HCT116 (cell line): ENCODE measurements at regions not wholly inside any gene's neighbourhood (a gene's known extent, or its start where the extent isn't known, plus 50 kb on each side); places are given as distances from the start of the nearest gene placed in this dataset.

Experiments used
- ATAC-seq: fragments of 200-7000 bp; cut with Tn5 transposase; 2 replicates; pipeline ENCODE4 v1.9.1; 2020; ENCODE audit warnings: mild to moderate bottlenecking, moderate library complexity
- BruUV-seq: library from RNA; stranded (reverse); fragments of 400-500 nt; replicated peaks from 2 replicates; lab custom pipeline; 2021; lab: Mats Ljungman, UMichigan
- CTCF ChIA-PET: fragments of 300-600 bp; sonication (Branson Sonifier 250); formaldehyde crosslinking; loops from one replicate; lab custom pipeline; 2021; ENCODE audit warnings: antibody characterized with exemption; lab: Charles Lee
- POLR2A ChIA-PET: fragments of 300-600, 350-600 bp; sonication (Branson Sonifier 250); formaldehyde crosslinking; loops from one replicate; lab custom pipeline; 2021; ENCODE audit warnings: antibody characterized with exemption; lab: Charles Lee
- RAD21 ChIA-PET, 2 experiments: fragments of 300-600 bp; sonication (Branson Sonifier 250); formaldehyde crosslinking; loops; one replicate each; lab custom pipeline; 2023; ENCODE audit warnings: low total read pairs in 2 of 2; ENCODE audit not compliant: uncharacterized antibody in 2 of 2, unreplicated experiment in 2 of 2, low non-redundant PET in 1 of 2; lab: Charles Lee
- DNase-seq: peaks from one replicate; pipeline ENCODE4 v3.0.0-alpha.2; 2010; ENCODE audit warnings: low read depth, low spot score
- H2AFZ ChIP-seq: fragments of 200-600 bp; shearing (Covaris generic), sonication (generic); 2 replicates; pipeline ENCODE4 v1.6.1; 2017; ENCODE audit warnings: low read depth, mixed run types, mixed read lengths, antibody characterized with exemption, low read length; ENCODE audit not compliant: poor library complexity, severe bottlenecking
- H3K27ac ChIP-seq: 2 replicates; pipeline ENCODE4 v1.5.1; 2012; ENCODE audit warnings: low read depth, low read length
- H3K27me3 ChIP-seq: fragments of 200-600 bp; sonication (generic); 2 replicates; pipeline ENCODE4 v1.6.1; 2016; ENCODE audit warnings: mixed run types, low read length, mixed read lengths; ENCODE audit not compliant: insufficient read depth
- H3K36me3 ChIP-seq, 2 experiments: fragments of 200-500 bp in 1 of 2; fragments of 200-600 bp in 1 of 2; sonication (Bioruptor generic) in 1 of 2; sonication (generic) in 1 of 2; 2 replicates each; pipeline versions ENCODE4 v1.5.1 to v1.6.1; 2014 to 2016; ENCODE audit warnings: low read length in 2 of 2, inconsistent platforms in 1 of 2, mixed read lengths in 1 of 2, mixed run types in 1 of 2; ENCODE audit not compliant: insufficient read depth in 2 of 2, control insufficient read depth in 1 of 2
- H3K4me1 ChIP-seq, 2 experiments: fragments of 200-600 bp in 1 of 2; sonication (generic) in 1 of 2; 2 replicates each; pipeline versions ENCODE4 v1.5.1 to v1.6.1; 2012 to 2017; ENCODE audit warnings: low read length in 2 of 2, inconsistent platforms in 1 of 2, mild to moderate bottlenecking in 1 of 2, mixed read lengths in 1 of 2, mixed run types in 1 of 2, moderate library complexity in 1 of 2; ENCODE audit not compliant: insufficient read depth in 2 of 2, control insufficient read depth in 1 of 2
- H3K4me2 ChIP-seq: fragments of 200-600 bp; sonication (generic); 2 replicates; pipeline ENCODE4 v1.6.1; 2017; ENCODE audit warnings: mixed run types, low read length, mixed read lengths
- H3K4me3 ChIP-seq, 2 experiments: fragments of 200-600 bp in 1 of 2; sonication (generic) in 1 of 2; replicated peaks in 1 of 2; 2 replicates each; pipeline ENCODE4 v1.5.1; 2011 to 2016; ENCODE audit warnings: low read length in 2 of 2, control low read depth in 1 of 2, low read depth in 1 of 2, mild to moderate bottlenecking in 1 of 2, mixed read lengths in 1 of 2, mixed run types in 1 of 2
- H3K79me2 ChIP-seq: fragments of 200-600 bp; sonication (generic); 2 replicates; pipeline ENCODE4 v1.6.1; 2017; ENCODE audit warnings: mild to moderate bottlenecking, mixed run types, low read length, moderate library complexity, mixed read lengths; ENCODE audit not compliant: insufficient read depth
- H3K9ac ChIP-seq: fragments of 200-600 bp; sonication (generic); 2 replicates; pipeline ENCODE4 v1.6.1; 2016; ENCODE audit warnings: low read length, mixed read lengths
- H3K9me2 ChIP-seq: fragments of 200-600 bp; sonication (generic), shearing (Covaris generic); 2 replicates; pipeline ENCODE4 v1.6.1; 2017; ENCODE audit warnings: mixed run types, mild to moderate bottlenecking, moderate library complexity; ENCODE audit not compliant: insufficient read depth
- H3K9me3 ChIP-seq, 2 experiments: fragments of 200-500 bp in 1 of 2; fragments of 200-600 bp in 1 of 2; sonication (Bioruptor generic) in 1 of 2; sonication (generic) in 1 of 2; 2 replicates each; pipeline ENCODE4 v1.6.1; 2014 to 2017; ENCODE audit warnings: low read length in 2 of 2, mixed read lengths in 2 of 2, inconsistent platforms in 1 of 2, low read depth in 1 of 2, mild to moderate bottlenecking in 1 of 2, mixed run types in 1 of 2, moderate library complexity in 1 of 2; ENCODE audit not compliant: control insufficient read depth in 1 of 2, insufficient read depth in 1 of 2
- H4K20me1 ChIP-seq: fragments of 200-600 bp; sonication (generic), shearing (Covaris generic); 2 replicates; pipeline ENCODE4 v1.6.1; 2017; ENCODE audit warnings: mixed run types, mild to moderate bottlenecking, moderate library complexity; ENCODE audit not compliant: insufficient read depth
- ATF3 ChIP-seq: IDR thresholded peaks from 2 replicates; pipeline ENCODE4 v1.6.1; 2012
- CBX3 ChIP-seq: IDR thresholded peaks from 2 replicates; pipeline ENCODE4 v1.6.1; 2012; ENCODE audit warnings: low read depth
- CEBPB ChIP-seq: IDR thresholded peaks from 2 replicates; pipeline ENCODE4 v1.6.1; 2012; ENCODE audit warnings: low read depth
- CTCF ChIP-seq, 3 experiments: fragments of 200-600 bp in 1 of 3; sonication (generic) in 1 of 3; IDR thresholded peaks in 2 of 3; conservative IDR thresholded peaks in 1 of 3; 2 replicates each; pipeline ENCODE4 v1.5.1; 2012 to 2017; ENCODE audit warnings: low read depth in 2 of 3, low read length in 2 of 3, antibody characterized with exemption in 1 of 3, borderline replicate concordance in 1 of 3, control low read depth in 1 of 3, mild to moderate bottlenecking in 1 of 3, mixed read lengths in 1 of 3, mixed run types in 1 of 3, moderate library complexity in 1 of 3; ENCODE audit not compliant: insufficient read depth in 1 of 3
- EGR1 ChIP-seq: IDR thresholded peaks from 2 replicates; pipeline ENCODE4 v1.6.1; 2012; ENCODE audit warnings: low read depth
- ELF1 ChIP-seq: IDR thresholded peaks from 2 replicates; pipeline ENCODE4 v1.6.1; 2012; ENCODE audit warnings: low read depth, borderline replicate concordance
- EZH2 ChIP-seq: fragments of 200-600 bp; sonication (generic); IDR thresholded peaks from 2 replicates; pipeline ENCODE4 v1.6.1; 2017; ENCODE audit warnings: antibody characterized with exemption, mixed run types
- EZH2phosphoT487 ChIP-seq: fragments of 200-600 bp; IDR thresholded peaks from 2 replicates; pipeline ENCODE4 v1.6.1; 2018; ENCODE audit warnings: antibody characterized with exemption, borderline replicate concordance
- MAX ChIP-seq: IDR thresholded peaks from 2 replicates; pipeline ENCODE4 v1.6.1; 2012
- POLR2A ChIP-seq: IDR thresholded peaks from 2 replicates; pipeline ENCODE4 v1.7.0; 2011; ENCODE audit warnings: borderline replicate concordance; ENCODE audit not compliant: insufficient read depth, insufficient read length; ENCODE audit errors: extremely low read depth
- RAD21 ChIP-seq: IDR thresholded peaks from 2 replicates; pipeline ENCODE4 v1.6.1; 2012; ENCODE audit warnings: low read depth, mild to moderate bottlenecking
- REST ChIP-seq: IDR thresholded peaks from 2 replicates; pipeline ENCODE4 v1.6.1; 2012; ENCODE audit warnings: low read depth
- SIN3A ChIP-seq: IDR thresholded peaks from 2 replicates; pipeline ENCODE4 v1.6.1; 2012; ENCODE audit warnings: low read depth
- SP1 ChIP-seq: IDR thresholded peaks from 2 replicates; pipeline ENCODE4 v1.6.1; 2012; ENCODE audit warnings: low read depth
- SRF ChIP-seq: IDR thresholded peaks from 2 replicates; pipeline ENCODE4 v1.6.1; 2012; ENCODE audit warnings: low read depth
- TCF7L2 ChIP-seq: IDR thresholded peaks from 2 replicates; pipeline ENCODE4 v1.7.0; 2011; ENCODE audit warnings: borderline replicate concordance, inconsistent platforms; ENCODE audit not compliant: insufficient read depth, insufficient read length; ENCODE audit errors: extremely low read depth
- ZFX ChIP-seq: fragments of 450-650 bp; IDR thresholded peaks from 2 replicates; pipeline ENCODE4 v1.6.1; 2017
- ZNF274 ChIP-seq: fragments of 200-500 bp; sonication (Bioruptor generic); IDR thresholded peaks from 2 replicates; pipeline ENCODE4 v1.6.1; 2014; ENCODE audit warnings: mild to moderate bottlenecking, low read depth, low read length, inconsistent platforms
- intact Hi-C: fragments of 100-400 bp; cut with micrococcal nuclease; formaldehyde crosslinking; loops from 2 replicates; pipeline ENCODE4 v1.10.0; 2022

- H3K27ac ChIP-seq, result no peak overlapping the region
- BruUV-seq, result no TSS peak
Measured at GRCh38 chr21:27674041-27674615, 707.2 kb upstream of the ADAMTS5 start.

More at GRCh38 chr21:27674041-27674615, 707.2 kb upstream of the ADAMTS5 start:
- no peaks in the 10 kb centered on the region for H3K36me3 ChIP-seq
- intact Hi-C loops, result no loop called here
- RAD21 ChIA-PET, result no interaction called here
- H3K27me3 ChIP-seq, result no peaks in the 10 kb centered on the region
- H3K9me2 ChIP-seq, result no peaks in the 10 kb centered on the region
- CTCF ChIA-PET, result no interaction called here
- TF ChIP-seq REST (no peak), POLR2A (no peak), SRF (no peak), EGR1 (no peak), MAX (no peak), ELF1 (no peak), ZFX (no peak), TCF7L2 (no peak), SIN3A (no peak), SP1 (no peak), ZNF274 (no peak), RAD21 (no peak), CBX3 (no peak), CTCF (IDR thresholded peaks at IDR 0.05 in 2 of 3, conservative IDR thresholded peaks at IDR 0.05 in 1 of 3; ENCODE audit: borderline replicate concordance in 1 of 3, insufficient read depth in 1 of 3, low read depth in 2 of 3, low read length in 2 of 3) (no peak), CEBPB (no peak), ATF3 (no peak), EZH2 (no peak), EZH2phosphoT487 (no peak)
- no peak overlapping the region for H2AFZ ChIP-seq
- no peak overlapping the region for H3K9ac ChIP-seq
- H3K4me1 ChIP-seq, result no peaks in the 10 kb centered on the region
- no peak for DNase-seq
- no peaks in the 10 kb centered on the region for H3K79me2 ChIP-seq
- H4K20me1 ChIP-seq, result no peaks in the 10 kb centered on the region
- no peak for ATAC-seq
- peaks cover 10 to 18% of the 10 kb centered on the region in 2 experiments; a peak in 2 of 4 replicates for H3K9me3 ChIP-seq
- H3K4me3 ChIP-seq, result no peak overlapping the region
- POLR2A ChIA-PET, result no interaction called here
- no peak overlapping the region for H3K4me2 ChIP-seq
